CD4-positive, alpha-beta T cell treated with Interleukin-2 at 100 ng/mL for 4 hours (primary cell): ENCODE measurements at regions not wholly inside any gene's neighbourhood (a gene's known extent, or its start where the extent isn't known, plus 50 kb on each side); places are given as distances from the start of the nearest gene placed in this dataset.

Experiments used
- DNase-seq: peaks from one replicate; pipeline ENCODE4 v3.0.0-alpha.2; 2020; ENCODE audit warnings: low spot score

- DNase-seq, result no peak
Measured at GRCh38 chr13:111644750-111645149, 324.3 kb downstream of the TEX29 start.

- DNase-seq, result no peak
Measured at GRCh38 chr13:111645198-111645597, 324.8 kb downstream of the TEX29 start.

DNA sequence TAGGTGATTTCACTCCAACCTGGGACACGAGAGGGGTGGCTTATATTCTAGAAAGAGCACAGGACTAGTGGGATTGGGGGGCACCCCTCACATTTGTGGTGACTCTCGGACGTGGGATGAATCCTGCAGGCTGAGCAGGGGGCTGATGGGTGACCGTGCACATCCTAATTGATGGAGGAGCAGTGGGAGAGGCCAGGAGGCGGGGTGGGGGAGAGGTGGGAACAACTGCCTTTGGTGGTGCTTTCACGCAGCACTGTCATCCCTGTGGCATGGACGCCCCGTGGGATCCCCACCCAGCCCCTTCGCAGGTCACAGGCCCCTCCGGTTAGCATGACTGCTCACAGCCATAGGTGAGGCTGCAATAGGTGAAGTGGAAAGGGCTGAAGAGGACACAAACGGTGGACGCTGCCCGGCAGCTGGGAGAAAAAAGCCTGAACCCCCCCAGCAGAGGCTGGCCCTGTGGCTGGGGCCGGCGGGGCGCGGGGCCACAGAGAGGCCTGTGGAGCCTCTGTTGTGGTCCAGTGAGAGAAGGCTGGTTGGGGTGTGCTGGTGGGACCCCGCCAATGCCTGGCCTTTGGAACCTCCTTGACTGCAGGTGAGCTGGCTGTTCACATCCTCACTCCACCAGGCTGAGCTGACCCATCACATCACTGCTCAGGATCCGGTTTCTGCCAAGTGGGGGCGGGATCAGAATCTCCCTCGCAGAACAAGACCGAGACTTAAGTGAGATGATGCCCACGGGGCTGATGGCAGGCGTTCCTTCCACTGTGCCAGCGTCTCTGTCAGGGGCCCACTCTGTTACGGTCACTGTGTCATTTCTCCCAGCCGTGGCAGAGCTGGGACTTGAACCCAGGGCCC is 325.4 kb downstream of the TEX29 start:
- no peak for DNase-seq

DNA sequence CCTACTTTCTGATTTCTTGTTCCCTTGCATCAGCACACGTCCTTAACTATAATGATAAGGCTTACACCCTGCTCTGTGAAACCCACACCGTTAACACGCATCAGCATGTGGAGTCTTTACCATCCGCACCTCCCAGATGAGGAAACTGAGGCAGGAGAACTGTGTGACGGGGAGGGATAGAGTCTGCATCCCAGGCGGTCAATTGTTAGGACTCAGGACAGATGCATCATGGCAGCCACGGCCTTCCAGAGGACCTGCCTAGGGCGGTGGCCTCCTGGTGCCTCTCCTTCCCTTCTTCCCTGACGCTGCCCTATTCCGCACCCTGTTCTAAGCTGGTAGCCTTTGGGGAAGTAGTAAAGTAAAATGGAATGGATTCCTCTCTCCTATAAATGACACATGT is 326.0 kb downstream of the TEX29 start:
- DNase-seq, result no peak

DNA sequence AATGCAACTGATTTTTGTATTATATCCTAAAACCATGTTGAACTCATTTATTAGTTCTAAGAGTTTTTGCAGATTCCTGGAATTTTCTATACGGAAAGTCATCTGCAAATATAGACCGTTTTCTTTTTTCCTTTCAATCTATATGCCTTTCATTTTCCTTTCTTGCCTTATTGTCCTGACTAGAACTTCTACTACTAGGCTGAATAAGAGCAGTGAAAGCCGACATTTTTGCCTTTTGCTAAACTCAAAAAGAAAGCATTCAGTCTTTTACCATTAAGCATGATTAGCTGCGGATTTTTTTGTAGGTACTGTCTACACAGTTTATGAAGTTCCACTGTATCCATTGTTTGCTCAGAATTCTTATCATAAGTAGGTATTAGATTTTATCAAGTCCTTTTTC is 328.4 kb downstream of the TEX29 start:
- no peak for DNase-seq

DNA sequence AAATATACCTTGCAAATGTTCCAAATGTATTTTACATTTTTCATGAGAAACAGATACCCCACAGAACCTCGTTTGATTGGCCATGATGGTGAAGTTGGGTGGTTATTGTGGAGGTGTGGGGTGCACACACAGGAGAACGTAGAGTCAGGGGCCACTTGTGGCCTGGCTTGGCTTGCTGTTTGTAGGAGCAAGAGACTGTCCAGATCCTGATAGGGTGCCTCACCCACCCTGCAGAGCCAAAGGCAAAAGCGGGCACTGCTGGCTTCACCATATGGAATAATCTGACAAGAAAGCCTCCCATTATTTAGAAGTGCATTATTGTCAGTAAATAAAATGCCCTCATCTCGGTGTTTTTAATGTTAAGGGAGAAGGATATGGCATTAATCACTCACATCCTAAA is 330.2 kb downstream of the TEX29 start:
- DNase-seq, result no peak

DNA sequence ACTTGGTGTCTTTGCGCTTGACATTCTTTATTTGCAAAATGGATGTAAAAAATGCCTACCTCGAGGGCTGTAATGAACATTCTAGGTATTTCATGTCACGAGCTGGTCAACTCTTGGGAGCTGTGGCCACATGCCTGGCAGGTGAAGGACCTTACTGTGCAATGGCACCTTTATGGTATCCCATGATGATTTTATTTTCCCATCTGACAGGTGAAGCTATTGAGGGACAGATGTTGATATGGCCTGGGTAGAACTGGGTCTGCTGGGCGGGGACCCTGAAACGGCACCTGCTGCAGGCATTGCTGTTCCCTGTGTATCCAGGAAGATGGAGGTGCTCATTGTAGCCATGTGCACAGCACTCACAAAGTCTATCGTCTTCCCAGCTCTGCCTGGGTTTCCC is 332.2 kb downstream of the TEX29 start:
- no peak for DNase-seq

GRCh38 chr13:111654531-111654930 is 334.1 kb downstream of the TEX29 start:
- DNase-seq, result no peak

- no peak for DNase-seq
Measured at GRCh38 chr13:111656439-111656838, 336.0 kb downstream of the TEX29 start.

DNA sequence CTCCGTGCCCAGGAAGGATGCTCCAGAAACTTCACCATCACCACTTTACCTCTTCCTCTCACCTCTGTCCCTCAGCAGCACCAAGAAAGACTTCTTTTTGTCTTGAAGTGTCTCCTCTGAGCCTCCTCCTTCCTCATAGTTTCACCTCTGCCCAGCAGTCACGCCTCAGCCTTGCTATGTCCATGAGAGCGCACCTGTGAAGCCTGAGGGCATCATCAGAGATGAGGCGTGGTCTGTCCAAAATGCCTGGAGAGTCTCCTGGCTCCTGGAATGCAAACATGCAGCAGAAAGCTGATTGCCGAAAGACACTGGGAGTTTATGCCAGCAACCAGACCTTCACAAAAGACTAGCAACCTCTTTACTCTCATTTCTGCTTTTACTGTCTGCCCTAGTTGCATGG is 336.6 kb downstream of the TEX29 start:
- no peak for DNase-seq

- DNase-seq, result no peak
Measured at GRCh38 chr13:111658145-111659100, 338.0 kb downstream of the TEX29 start.

- DNase-seq, result no peak
Measured at GRCh38 chr13:111659219-111659775, 338.9 kb downstream of the TEX29 start.

- DNase-seq, result no peak
Measured at GRCh38 chr13:111659842-111660241, 339.4 kb downstream of the TEX29 start.

DNA sequence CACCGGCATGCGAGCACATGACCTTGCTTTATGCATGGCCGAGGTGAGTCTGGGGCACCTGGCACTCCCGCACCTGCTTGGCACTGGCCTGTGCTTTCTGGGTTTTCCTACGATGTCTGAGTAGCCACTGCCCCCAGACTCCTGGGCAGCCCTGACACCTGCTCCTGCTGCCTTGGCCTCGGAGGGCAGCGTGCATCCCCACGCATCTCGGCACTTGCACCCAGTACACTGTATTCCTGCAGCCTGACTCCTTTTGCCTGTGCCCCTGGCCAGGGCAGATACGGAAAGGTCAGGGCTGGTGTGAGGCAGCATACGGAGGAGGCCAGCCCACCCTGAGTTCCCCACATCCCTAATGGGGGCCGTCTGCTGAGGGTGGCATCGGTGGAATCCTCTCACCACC is 340.6 kb downstream of the TEX29 start:
- no peak for DNase-seq

- DNase-seq, result no peak
Measured at GRCh38 chr13:111661776-111662175, 341.3 kb downstream of the TEX29 start.

DNA sequence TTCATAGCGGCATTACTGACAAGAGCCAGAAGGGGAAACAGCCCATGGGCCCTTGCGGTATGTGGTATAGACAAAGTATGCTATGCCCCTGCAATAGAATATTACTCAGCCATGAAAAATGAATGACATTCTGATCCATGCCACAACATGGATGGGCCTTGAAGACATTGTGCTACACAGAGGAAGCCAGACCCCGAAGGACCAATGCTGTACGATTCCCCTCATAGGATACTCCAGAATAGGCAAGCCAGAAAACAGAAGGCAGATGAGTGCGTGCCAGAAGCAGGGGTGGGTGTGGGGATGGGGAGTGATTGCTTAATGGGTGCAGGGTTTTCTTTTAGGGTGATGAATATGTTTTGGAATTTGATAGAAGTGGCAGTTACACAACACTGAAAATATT is 342.0 kb downstream of the TEX29 start:
- DNase-seq, result no peak

DNA sequence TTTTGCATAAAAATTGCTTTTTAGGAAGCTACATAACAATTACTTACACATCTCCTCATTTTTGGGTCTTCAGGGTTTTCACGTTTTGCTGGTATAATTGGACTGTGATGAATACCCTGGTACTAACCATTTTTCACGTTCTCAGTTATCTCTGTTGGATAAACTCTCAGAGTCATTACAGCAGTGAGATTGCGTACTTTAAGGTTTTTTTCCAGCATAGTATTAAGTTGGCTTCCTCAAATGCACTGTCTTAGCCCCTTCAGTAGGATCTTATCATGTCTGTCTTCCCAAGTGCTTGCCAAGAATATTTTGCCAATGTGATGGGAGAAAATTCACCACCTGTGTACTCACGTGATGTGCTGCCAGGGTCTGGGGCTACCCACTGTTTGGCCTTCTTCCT is 342.5 kb downstream of the TEX29 start:
- DNase-seq, result no peak

- DNase-seq, result no peak
Measured at GRCh38 chr13:111663505-111663904, 343.1 kb downstream of the TEX29 start.

GRCh38 chr13:111663953-111664421 is 343.5 kb downstream of the TEX29 start:
- DNase-seq, result no peak

GRCh38 chr13:111664696-111665095 is 344.3 kb downstream of the TEX29 start:
- DNase-seq, result no peak

GRCh38 chr13:111665691-111666095 is 345.3 kb downstream of the TEX29 start:
- DNase-seq, result no peak

GRCh38 chr13:111666164-111666776 is 345.8 kb downstream of the TEX29 start:
- no peak for DNase-seq
